Psoas muscle (tissue), 7 donors: ENCODE measurements at regions not wholly inside any gene's neighbourhood (a gene's known extent, or its start where the extent isn't known, plus 50 kb on each side); places are given as distances from the start of the nearest gene placed in this dataset.

Experiments
- ATAC-seq, 4 donors: fragments of 200-7000 bp; cut with Tn5 transposase; one replicate each; pipeline ENCODE4 v1.9.1; 2020; ENCODE audit warnings: moderate library complexity in 3 of 4, mild to moderate bottlenecking in 2 of 4
- DNase-seq, 2 donors: peaks; one replicate each; pipeline ENCODE4 v3.0.0-alpha.2; 2020
- H3K27ac ChIP-seq: fragments of 200-600 bp; one replicate; pipeline ENCODE4 v1.8.0; 2022
- H3K27me3 ChIP-seq, 3 donors: fragments of 200-600 bp in 1 of 3; one replicate each; pipeline versions ENCODE4 v1.6.1 to v1.8.0; 2013 to 2022; ENCODE audit warnings: low read length in 2 of 3, mild to moderate bottlenecking in 2 of 3, moderate library complexity in 1 of 3; ENCODE audit not compliant: insufficient read depth in 3 of 3
- H3K36me3 ChIP-seq, 2 donors: fragments of 200-600 bp in 1 of 2; one replicate each; pipeline versions ENCODE4 v1.6.1 to v1.8.0; 2013 to 2022; ENCODE audit warnings: low read depth in 1 of 2, mild to moderate bottlenecking in 1 of 2, moderate library complexity in 1 of 2; ENCODE audit not compliant: insufficient read depth in 1 of 2
- H3K4me1 ChIP-seq: fragments of 200-600 bp; one replicate; pipeline ENCODE4 v1.8.0; 2022
- H3K4me3 ChIP-seq: fragments of 200-600 bp; one replicate; pipeline ENCODE4 v1.8.0; 2022; ENCODE audit warnings: mild to moderate bottlenecking
- H3K9me3 ChIP-seq: fragments of 200-600 bp; one replicate; pipeline ENCODE4 v1.8.0; 2022
- CTCF ChIP-seq: fragments of 200-600 bp; IDR thresholded peaks from one replicate; pipeline ENCODE4 v1.8.0; 2022; ENCODE audit warnings: antibody characterized with exemption
- WGBS, 3 donors: extraction: QIAGEN DNeasy Blood & Tissue Kit; methylation state at CpG; one replicate each; pipeline versions ENCODE4 v1.1.6 to v1.1.7; 2013; 5-methylcytosine and 5-hydroxymethylcytosine counted together
- intact Hi-C, 2 donors: fragments of 100-400 bp; cut with DNase I; formaldehyde crosslinking; loops; one replicate each; pipeline versions ENCODE4 v1.11.0 to v1.14.2; 2022
- donor health status: healthy with polysubstance abuse.
- donor health status: DM: no; HTN: no; CAD: no; lungs with moderate emphysema.
- donor health status: Bipolar disorder and iron deficiency.
- donor health status: healthy.
- donor health status: DM: yes; HTN: yes; CAD: no.
- donor health status: DM: no; HTN: no; CAD: no.
- donor health status: DM: yes; HTN: yes; CAD: no.

DNA sequence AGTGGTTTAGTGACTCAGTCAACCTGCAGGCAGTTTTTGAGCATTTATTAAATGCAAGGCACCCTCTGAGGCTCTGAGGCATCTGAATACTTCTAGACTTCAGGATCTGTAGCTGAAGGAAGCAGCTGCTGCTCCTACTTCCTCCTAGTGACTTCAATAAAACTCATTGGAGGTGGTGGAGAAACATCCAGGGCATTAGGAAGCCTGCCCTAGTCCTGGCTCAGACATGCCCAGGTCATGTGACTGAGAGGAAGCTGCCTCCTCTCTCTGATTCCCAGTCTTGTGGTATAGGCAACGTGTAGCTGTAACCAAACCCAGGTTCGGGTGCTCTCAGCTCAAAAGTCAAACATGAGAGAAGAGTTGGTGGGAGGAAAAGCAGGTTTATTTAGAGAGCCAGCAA is 287.2 kb upstream of the GYPC start:
- Histone ChIP-seq H3K27me3 (no peaks in the 10 kb centered on the region), H3K27ac (no peak overlapping the region), H3K9me3 (no peaks in the 10 kb centered on the region), H3K4me1 (no peaks in the 10 kb centered on the region), H3K4me3 (no peak overlapping the region), H3K36me3 (no peaks in the 10 kb centered on the region)
- intact Hi-C loops: no loop called here
- WGBS, 3 donors: 46 to 64% (median 51%) methylated on average over 2 of the region's 2 CpGs
- TF ChIP-seq CTCF: no peak
- no peak for DNase-seq
- no peak for ATAC-seq

DNA sequence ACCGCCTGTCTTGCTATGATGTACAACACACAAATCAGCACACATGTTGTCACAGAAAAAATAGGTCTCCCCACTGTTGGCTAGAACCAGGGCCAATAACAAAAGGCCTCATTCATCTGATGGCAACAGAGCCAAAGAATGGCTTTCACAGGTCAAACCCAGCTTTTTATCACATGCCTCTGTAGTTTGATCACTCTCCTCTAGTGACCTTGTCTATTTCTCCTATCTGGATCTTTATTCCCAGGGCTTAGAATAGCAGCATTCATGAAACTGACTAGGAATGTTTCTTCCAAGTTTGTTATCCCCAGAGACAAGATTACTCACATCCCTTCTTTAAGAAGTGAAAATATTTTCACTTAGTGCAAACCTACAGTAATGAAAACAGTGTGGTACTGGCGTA is 285.8 kb upstream of the GYPC start:
- WGBS, 3 donors: 64 to 75% (median 70%) methylated on average over 2 of the region's 2 CpGs
- ATAC-seq: no peak
- Histone ChIP-seq H3K4me1 (no peaks in the 10 kb centered on the region), H3K27me3 (no peaks in the 10 kb centered on the region), H3K9me3 (no peaks in the 10 kb centered on the region), H3K36me3 (no peaks in the 10 kb centered on the region), H3K4me3 (no peak overlapping the region), H3K27ac (no peak overlapping the region)
- no peak for DNase-seq
- intact Hi-C loops: no loop called here
- TF ChIP-seq CTCF: no peak

GRCh38 chr2:126372406-126372805 is 283.6 kb upstream of the GYPC start:
- Histone ChIP-seq H3K4me3 (no peak overlapping the region), H3K27me3 (no peaks in the 10 kb centered on the region), H3K27ac (no peak overlapping the region), H3K9me3 (no peaks in the 10 kb centered on the region), H3K4me1 (no peaks in the 10 kb centered on the region), H3K36me3 (no peaks in the 10 kb centered on the region)
- 86 to 95% (median 88%) methylated on average over 4 of the region's 4 CpGs for WGBS, 3 donors
- no peak for DNase-seq
- TF ChIP-seq CTCF: no peak
- intact Hi-C loops: no loop called here
- ATAC-seq: no peak

- Histone ChIP-seq H3K27ac (no peak overlapping the region), H3K36me3 (no peaks in the 10 kb centered on the region), H3K4me1 (no peaks in the 10 kb centered on the region), H3K4me3 (no peak overlapping the region), H3K27me3 (peaks cover 0 to 9% (median 0%) of the 10 kb centered on the region in 3 donors), H3K9me3 (no peaks in the 10 kb centered on the region)
- ATAC-seq (no peak), DNase-seq (no peak)
- no peak for TF ChIP-seq CTCF
- intact Hi-C loops: no loop called here
- 93 to 95% (median 95%) methylated on average over 1 of the region's 1 CpG for WGBS, 3 donors
These were observed 277.8 kb upstream of the GYPC start for GRCh38 chr2:126378176-126378575.

DNA sequence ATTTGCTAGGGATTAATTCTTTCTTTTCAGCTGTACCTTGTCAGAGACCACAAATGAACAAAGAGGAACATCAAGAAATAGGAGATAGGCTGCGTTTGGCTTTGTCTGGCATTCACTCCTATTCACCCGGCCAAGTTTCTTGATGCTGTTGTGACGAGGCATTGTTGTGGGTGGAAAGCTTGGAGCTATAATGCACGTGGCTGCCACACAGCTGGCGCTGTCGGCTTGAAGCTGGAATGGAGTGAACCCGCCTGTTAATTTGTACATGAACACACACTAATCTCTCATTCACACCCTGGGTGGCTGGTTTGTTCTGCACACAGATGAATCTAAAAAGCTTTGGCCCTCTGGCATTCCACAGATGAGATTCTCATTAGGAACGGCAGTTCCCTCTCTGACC is 274.9 kb upstream of the GYPC start:
- Histone ChIP-seq H3K27me3 (peaks cover 0 to 9% (median 0%) of the 10 kb centered on the region in 3 donors), H3K9me3 (no peaks in the 10 kb centered on the region), H3K36me3 (no peaks in the 10 kb centered on the region), H3K4me3 (no peak overlapping the region), H3K27ac (no peak overlapping the region), H3K4me1 (no peaks in the 10 kb centered on the region)
- 21 to 40% (median 30%) methylated on average over 8 of the region's 8 CpGs for WGBS, 3 donors
- TF ChIP-seq CTCF: no peak
- ATAC-seq: no peak
- no peak for DNase-seq
- intact Hi-C loops: no loop called here
